ENCODE measurements at regions not wholly inside any gene's neighbourhood (a gene's known extent, or its start where the extent isn't known, plus 50 kb on each side); places are given as distances from the start of the nearest gene placed in this dataset.

- no peak overlapping the region for H3K4me3 ChIP-seq
- H3K9me3 ChIP-seq (replicated peaks; ENCODE audit: control insufficient read depth, insufficient read depth, low read length): no peaks in the 10 kb centered on the region; the same call in 2 of the 3 replicates
- ChIA-PET CTCF (no interaction called here), SMC1A (ENCODE audit: uncharacterized antibody, unreplicated experiment) (no interaction called here), POLR2A (no interaction called here), RAD21 (ENCODE audit: unreplicated experiment) (no interaction called here)
- ATAC-seq: no peak
- in situ Hi-C loops (cut with MboI) (no loop called here), intact Hi-C loops (cut with micrococcal nuclease; ENCODE audit: unreplicated experiment) (no loop called here)
- peaks cover 0 to 3% of the 10 kb centered on the region in 2 experiments; a peak in 3 of 4 replicates for H3K27me3 ChIP-seq (replicated peaks in 1 of 2; ENCODE audit: control insufficient read depth in 2 of 2, insufficient read depth in 2 of 2, low read length in 1 of 2)
- H3K36me3 ChIP-seq (ENCODE audit: control insufficient read depth in 2 of 2, insufficient read depth in 2 of 2, low read length in 1 of 2): no peaks in the 10 kb centered on the region
- WGBS (ENCODE audit: insufficient coverage, insufficient replicate concordance, low lambda C conversion rate, missing lambda C conversion rate): 54% methylated on average over 16 of the region's 16 CpGs
- no peak overlapping the region for H3K4me2 ChIP-seq (ENCODE audit: control insufficient read depth, insufficient read depth)
- no TSS peak for BruUV-seq (replicated peaks)
- TF ChIP-seq ZBTB11 (CRISPR knock-in tag; IDR thresholded peaks at IDR 0.05) (no peak), CHD2 (IDR thresholded peaks at IDR 0.05; ENCODE audit: borderline replicate concordance, low read depth, low read length) (no peak), ZBTB33 (IDR thresholded peaks at IDR 0.05) (no peak), MTA2 (IDR thresholded peaks at IDR 0.05; ENCODE audit: low read depth) (no peak)
- H4K20me1 ChIP-seq (ENCODE audit: control insufficient read depth, insufficient read depth): no peaks in the 10 kb centered on the region
- no peak overlapping the region for H2AFZ ChIP-seq (ENCODE audit: control insufficient read depth, low read depth, low read length)
- no peak for DNase-seq (ENCODE audit: low read depth, low spot score)
- no peaks in the 10 kb centered on the region for H3K79me2 ChIP-seq (ENCODE audit: control insufficient read depth, insufficient read depth, low read length)
- no peak overlapping the region for H3K9ac ChIP-seq (ENCODE audit: control insufficient read depth, insufficient read depth, low read length)
- FAIRE-seq: no peak
- no peak overlapping the region for H3K27ac ChIP-seq (ENCODE audit: control insufficient read depth, insufficient read depth)
- H3K4me1 ChIP-seq (ENCODE audit: control insufficient read depth, insufficient read depth, low read length): no peaks in the 10 kb centered on the region
These were observed 53.9 kb downstream of the FOXL1 start for GRCh38 chr16:86632206-86632605.
